ENCODE measurements at regions not wholly inside any gene's neighbourhood (a gene's known extent, or its start where the extent isn't known, plus 50 kb on each side); places are given as distances from the start of the nearest gene placed in this dataset.

DNA sequence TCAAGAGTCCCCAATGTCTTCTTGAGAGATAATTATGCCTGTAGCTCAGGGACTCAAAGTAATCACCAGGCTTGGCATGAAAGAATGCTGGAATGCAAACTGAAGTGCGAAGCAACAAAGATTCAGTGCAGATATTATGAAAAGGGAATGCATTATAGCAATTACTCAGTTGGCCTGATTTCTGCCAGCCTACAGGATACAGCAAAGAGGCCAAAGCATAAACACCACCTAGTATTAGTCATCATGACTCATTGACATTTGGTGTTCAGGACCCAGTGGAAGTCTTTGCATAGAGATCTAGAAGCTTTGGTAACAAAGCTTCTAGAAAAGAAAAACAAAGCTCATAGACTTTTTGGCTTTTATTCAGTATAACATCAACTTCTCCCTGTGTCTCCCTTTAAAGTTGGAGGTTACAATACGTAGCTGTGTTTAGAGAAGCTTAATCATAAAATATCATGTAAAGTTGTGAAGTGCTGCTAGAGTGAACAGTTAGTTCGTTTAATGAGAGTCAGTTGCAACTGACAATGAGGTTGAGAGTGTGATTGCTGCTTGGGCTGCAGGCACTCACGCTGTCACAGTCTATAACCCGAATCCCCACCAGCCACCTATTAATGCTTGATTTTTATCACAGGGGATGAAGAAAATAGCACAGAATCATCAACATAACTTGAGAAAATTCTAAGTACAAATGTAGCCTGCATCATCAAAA, 932.7 kb downstream of the TFAP2A start:
- DNase-seq (ENCODE audit: low read depth in 2 of 2), result no peak

DNA sequence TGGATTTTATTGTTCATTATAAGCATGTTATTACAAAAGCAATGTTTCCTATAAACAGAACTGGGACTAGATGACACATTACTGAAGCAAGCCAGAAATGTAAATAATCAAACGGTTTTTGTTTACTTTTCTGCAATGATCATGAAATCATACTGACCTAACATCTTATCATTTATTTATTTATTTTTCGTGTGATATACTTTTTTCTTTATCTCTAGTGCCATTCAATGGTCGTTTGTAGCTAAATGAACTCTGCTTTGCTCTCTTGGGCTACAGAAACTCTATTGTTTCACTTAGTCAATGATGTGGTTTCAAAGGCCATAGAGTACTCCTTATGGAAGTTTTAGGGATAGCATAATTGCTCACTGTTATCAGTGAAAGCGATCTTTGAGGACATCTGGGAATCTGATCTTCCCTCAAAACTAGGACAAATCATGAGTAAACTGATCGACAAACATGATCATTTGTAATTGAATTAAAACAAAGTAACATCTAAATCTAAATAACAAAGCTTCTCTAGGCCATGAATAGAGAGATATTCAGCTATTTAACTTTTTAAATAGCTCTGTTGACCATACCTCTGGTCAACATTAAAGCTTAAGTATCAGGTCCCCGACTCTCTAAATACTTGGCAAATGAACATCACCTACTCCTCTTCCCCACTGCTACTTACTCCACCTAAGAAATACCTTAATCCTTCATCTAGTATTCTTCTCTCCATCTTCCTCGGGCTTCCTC, 933.4 kb downstream of the TFAP2A start:
- DNase-seq (ENCODE audit: low read depth in 2 of 2), result no peak

DNA sequence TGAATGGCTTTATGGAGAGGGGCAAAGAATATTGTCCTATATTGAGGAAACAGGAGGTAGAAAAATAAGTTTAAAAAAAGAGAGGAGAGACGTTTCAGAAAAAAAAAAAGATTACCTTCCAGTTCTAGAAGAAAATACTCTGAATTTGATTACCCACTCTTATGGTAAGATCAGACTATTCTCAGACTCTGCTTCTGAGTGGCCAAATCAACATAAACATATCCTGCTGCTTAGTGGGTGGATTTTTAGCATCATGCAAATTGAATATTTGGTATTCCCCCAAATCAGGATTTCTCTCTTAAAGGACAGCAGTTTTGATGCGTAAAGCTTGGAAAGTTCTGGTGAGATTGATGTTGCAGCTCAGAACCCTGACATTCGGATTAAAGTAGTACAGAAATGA, 946.6 kb downstream of the TFAP2A start:
- no peak for DNase-seq (ENCODE audit: low read depth in 2 of 2)

DNA sequence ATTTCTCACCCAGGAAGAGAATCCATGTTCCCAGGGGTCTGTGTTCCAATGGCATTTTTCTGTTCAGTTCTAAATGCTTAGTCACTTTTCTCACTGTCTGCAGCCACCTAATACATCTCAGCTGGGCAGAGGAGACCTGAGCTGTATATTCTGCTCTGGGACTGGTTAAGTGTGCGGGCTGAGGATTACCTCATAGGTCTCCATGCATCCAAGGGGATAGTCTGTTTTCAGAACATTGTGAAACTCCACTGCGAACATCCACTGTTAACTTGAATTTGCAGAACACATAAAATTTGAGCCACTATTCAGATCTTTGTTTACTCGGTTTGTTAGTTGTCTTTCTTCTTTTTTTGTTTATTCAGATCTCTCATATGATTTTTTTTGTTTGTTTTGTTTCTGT, 947.1 kb downstream of the TFAP2A start:
- DNase-seq (ENCODE audit: low read depth in 2 of 2), result no peak

DNA sequence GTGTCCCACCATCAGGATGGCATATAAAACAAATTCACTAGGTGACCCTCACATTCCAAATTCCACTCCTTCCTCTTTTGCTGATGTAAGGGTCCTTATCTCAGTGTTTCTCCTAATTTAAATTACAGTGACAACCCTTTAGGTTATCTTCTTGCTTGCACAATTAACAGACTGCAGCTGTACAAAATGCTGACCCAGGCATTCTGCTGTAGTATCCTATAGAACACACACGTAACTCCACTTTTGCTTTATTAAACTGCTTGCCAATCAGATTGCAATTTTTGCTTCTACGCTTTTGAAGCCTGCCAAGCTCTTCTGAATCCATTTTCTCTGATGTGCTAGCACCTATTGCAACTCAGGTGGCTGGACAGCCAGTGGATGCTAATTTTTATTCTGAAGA, 950.3 kb downstream of the TFAP2A start:
- no peak for DNase-seq (ENCODE audit: low read depth in 2 of 2)

DNA sequence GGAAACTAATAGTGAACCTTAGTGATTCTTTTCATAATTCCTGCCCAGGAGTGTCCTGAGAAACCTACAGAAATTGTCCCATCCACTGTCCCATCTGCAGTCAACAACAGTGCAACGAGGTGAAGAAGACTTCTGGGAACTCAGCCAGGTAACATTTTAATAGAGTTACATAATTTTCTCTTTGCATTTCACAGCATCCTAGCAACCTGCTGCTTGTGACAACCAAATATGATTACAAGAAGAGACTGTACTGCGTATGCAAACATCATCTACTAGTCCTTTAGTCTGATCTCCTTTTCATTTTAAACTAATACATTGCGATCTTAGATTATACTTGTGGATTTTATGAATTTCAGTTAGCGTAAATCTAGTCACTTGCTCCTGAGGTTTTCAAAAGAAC, 951.6 kb downstream of the TFAP2A start:
- DNase-seq (ENCODE audit: low read depth in 2 of 2), result no peak

DNA sequence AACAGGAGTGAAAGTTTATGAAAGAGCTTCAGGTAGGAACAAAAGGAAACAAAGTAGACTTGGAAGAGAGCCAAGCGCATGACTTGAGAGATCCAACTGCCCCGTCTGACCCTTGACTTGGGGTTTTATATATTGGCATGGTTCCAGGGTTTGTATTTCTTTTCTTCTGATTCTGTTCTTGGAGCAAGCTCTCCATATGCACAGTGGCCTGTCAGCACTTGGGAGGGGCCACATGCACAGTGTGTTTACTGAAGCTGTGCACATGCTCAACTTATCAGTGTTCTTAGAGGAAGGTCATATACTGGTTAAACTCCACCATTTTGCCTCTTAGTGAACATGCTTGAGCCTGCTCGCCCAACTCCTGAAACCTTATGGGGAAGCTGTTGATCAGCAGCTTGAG, 953.7 kb downstream of the TFAP2A start:
- DNase-seq (ENCODE audit: low read depth in 2 of 2), result no peak

DNA sequence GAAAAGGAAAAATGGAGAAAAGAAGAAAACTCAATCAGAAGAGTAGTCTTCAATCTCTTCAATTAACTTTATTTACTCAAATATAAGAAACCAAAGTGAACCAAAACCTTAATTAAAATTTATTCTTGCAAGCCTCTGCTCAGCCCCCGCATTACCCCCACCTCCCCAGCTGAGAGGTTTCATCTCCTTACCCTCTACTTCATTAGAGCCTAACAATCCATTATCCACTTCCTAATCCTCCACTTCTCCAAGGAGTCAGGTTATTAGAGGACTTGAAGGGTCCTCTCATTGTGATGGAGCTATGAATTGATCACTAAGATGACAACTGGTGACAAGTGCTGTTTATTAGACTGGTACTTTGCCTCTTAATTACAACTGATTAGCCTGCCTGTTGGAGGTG, 956.5 kb downstream of the TFAP2A start:
- no peak for DNase-seq (ENCODE audit: low read depth in 2 of 2)

DNA sequence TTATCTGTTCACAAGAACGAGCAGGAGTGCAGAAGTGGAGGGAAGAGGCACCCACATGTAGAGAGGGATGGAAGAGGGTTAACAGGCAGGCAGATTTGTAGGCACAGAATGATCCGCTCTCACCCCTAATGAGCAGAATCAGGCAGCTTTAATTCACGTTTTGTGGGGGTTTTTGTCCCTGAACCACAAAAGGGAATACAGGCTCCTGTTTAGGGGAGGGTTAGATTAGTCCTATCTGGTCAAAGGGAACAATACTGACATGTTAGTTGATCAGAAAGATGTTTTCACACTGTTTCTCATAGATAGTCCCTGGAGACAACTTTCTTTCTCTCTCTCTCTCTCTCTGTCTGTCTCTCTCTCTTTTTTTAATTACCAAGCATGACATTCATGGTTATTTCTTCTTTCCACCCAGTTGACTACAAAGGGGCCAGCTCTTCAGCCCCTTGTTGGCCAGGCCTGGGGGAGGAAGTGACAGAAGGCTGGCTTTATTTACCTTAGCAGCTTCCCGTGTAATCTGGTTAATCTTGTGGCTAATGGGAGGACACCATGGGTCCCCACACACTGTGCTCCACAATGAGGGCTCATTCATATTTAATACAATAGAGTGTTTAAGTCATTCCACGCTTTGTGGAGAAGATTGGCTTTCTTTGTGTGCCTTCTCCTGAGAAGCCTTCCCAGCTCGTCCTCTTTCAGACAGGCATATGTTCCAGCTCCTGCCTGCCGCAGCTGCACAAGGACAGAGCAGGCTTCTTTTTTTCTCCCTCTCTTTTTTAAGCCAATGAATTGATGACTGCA, 958.8 kb downstream of the TFAP2A start:
- no peak for DNase-seq (ENCODE audit: low read depth in 2 of 2)

DNA sequence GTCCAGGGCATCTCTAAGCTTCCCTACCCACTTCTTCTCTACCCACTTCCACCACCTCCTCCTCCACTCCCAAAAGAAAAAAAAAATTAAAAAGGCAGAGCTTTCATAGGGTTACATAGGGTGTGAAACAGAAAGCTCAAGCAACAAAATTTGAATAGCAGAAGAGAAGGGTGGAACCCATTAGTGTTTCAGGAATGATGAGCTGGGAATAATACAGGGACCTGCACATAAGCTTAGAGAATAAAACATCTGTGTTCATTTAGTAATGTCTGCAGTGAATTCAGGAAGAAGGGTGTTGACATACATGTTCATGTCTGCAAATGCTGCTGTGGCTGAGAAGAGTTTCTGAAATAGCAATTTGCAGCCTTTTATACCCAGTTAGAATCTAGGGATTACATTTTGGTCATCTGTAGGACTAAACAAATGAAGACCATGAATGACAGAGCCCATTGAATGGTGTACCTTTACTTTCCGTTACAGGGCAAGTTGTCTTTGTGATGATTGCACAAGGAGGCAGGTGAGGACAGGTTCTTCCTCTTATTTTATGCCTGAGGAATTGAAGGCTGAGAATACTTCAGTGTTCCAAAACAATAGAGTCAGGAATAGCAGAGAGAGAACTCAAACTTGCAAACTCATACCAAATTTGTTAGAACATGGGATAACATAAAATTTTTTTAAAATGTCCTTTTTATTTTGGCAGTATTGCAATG, 975.1 kb downstream of the TFAP2A start:
- no peak for DNase-seq (ENCODE audit: low read depth in 2 of 2)

DNA sequence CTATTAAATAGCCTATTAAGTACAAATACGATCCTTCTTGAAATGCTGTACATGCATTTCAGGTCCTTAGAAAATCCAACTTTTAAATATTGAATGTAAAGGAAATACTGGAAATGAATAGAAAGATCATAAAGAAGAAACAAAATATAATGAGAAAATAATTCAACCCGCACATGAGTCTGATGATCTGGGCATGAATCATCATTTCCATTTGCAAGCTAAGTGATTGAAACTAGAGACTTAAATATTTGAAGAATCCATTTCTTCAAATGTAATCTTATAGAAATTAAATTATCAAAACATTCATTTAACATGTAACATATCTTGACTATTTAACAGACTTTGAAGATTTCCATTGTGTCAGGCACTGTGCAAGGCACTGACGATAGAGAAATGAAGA, 977.0 kb downstream of the TFAP2A start:
- no peak for DNase-seq (ENCODE audit: low read depth in 2 of 2)

DNA sequence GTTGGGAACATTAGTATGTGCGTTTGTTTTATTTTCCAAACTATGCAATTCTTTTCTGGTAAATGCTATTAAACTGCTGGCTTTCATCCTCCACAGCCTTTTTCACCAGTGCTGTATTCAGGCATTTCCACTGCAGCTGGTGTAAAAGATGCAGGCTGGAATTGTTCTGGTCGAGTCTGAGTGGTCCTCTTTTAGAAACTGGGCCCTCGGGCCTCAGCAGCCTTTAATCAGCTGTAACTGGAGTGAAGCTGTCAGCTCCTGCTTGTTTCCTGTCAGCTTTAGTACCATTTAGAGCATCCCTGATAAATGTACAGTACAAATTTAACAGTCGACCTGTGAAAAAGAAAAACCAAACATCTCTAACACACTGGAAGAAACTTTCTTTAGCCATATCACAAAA, 979.6 kb downstream of the TFAP2A start:
- no peak for DNase-seq (ENCODE audit: low read depth in 2 of 2)

DNA sequence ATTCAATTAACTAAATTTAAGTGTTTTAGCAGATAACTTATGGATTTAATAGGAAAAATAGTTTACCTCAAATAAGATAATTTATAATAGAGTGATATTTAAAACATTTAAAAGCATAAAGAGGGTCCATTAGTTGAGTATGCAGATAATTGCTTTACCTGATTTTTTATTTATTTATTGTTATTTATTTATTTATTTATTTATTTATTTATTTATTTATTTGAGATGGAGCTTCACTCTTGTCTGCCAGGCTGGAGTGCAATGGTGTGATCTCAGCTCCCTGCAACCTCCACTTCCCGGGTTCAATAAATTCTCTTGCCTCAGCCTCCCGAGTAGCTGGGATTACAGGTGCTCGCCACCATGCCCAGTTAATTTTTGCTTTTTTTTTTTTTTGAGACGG, 982.9 kb downstream of the TFAP2A start:
- DNase-seq (ENCODE audit: low read depth in 2 of 2), result no peak

DNA sequence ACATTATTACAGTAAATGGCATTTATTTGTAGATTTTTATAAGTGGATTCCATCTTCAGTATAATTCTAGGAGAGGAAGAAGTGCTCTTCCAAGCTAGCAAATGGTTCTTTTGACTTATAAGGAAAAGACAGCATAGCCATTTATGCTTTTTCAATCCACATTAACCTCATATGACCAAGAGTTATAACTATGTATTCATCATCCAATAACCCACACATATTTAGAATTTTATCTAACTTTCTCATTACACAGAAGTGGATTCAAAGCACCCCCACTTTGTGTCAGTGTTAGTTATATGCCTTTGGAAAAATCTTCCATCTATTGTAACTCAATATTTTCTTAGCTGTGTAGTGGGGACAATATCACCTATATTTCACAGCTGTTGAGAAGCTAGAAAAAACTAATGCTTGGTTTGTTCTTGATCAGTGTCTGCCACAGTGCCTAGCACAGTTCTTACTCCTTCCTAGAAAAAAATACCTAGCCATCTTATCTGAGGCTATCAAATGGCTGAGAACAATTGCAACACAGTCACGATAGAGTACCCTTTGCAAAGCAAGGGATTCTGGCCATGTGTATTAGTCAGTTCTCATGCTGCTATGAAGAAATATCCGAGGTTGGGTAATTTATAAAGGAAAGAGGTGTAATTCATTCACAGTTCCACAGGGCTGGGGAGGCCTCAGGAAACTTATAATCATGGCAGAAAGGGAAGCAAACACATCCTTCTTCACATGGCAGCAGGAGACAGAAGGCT, 986.3 kb downstream of the TFAP2A start:
- DNase-seq (ENCODE audit: low read depth in 2 of 2), result no peak

DNA sequence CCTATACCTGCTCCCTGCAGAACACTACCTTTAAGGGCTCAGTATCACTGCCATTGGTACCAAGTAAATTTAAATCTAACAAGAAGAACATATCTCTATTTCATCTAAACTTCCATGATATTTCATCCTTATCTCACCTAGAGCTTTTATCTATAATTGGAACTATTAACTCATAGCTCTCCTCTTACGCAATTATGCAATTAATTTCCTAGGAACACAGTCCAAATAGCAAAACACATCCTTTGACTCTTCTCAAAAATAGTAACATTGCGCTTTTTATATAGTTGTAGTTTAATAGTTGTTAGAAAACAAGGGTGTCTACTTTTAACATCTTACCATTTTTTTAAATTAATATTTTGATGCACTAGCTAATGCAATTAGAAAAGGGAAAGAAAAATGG, 986.8 kb upstream of the SLC35B3 start:
- DNase-seq (ENCODE audit: low read depth in 2 of 2), result no peak

DNA sequence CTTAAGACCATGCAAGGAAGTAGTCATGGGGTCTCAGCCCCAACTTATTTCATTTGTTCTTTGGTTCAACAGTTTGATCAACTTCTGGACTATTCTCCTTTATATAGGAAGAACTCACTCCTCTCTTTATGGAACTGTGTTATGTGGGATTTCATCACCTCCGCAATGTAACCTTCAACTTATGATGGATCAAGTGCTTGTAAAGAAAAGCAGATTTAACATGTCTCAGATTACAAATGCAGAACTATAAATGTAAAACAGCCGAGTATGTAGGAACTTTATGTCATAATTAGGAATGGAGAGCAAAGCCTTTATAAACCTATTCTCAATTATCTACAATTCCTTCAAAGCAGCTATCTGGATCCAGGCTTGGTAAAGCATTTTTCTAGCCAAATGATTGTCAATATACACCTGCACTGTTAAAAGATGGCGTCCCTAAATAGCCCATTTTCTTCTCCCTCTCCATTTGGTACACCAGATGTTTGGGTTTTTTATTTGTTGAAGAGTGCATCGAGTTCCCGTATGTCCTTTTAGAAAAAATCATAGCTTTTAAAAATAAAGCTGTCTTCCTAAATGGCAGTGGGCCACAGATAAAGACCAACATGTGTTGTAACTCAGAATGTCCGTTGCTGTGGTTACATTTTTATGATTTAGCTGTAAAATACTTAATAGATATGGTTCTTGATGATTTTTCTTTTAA, 985.1 kb upstream of the SLC35B3 start:
- no peak for DNase-seq (ENCODE audit: low read depth in 2 of 2)

DNA sequence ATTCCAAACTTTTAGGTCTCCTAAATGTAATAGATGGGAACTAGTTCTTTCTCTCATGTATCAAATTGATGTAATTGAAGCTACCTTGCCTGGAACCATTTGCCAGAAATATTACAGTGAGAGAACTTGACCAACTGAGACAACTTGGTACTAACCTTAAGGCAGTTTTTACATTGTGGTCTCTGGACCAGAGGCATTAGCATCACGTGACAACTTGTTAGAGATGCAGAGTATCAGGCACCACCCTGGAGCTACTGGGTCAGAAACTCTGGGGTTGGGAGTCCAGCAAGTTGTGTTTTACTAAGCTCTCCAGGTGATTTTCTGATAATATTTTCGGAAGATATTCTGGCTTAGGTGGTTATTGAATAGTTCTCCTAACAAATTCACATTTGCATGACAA, 982.1 kb upstream of the SLC35B3 start:
- no peak for DNase-seq (ENCODE audit: low read depth in 2 of 2)

DNA sequence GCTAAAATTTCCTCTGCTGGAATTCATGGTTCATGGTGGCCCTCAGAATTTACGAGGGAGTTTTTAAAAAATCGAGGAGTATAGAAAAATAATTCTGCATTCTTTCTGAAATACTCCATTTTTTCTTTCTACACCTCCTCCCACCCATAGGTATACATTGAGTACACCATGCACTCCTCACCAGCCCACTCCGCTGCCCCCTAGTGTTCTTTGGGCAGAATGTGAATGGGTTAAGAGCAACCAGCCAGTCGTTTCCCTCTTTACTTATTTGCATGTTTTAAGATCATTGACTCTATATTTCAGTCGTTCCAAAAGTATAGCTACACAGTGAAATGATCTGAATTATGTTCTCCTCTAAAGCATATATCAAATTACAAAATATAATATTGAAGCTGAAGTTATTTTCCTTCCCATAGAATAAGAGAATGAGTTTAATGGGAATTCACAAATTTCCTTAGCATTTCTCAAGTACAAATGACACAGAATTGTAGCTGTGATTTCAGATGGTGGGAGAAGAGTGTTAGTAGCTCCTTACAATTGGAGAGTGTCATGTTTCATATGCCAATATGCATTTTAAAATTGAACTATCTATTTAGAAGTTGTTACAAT, 977.7 kb upstream of the SLC35B3 start:
- DNase-seq (ENCODE audit: low read depth in 2 of 2), result no peak

DNA sequence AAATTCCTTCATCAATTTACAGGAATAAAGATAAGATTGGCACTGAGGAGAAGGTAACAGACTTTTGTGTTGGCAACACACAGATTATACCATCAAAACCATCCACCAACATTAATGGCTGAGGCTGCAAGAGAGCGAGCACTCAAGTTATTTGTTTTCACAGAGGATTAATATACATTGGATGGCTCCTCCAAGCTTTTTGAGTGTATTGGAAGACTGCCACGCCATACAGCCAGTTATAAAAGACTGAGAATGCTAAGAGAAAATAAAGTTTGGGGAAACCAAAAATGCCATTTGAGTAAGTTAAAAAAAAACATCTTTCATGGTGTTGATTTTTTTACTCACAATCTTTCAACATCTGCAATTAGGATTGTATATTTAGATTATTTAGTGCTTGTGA, 973.8 kb upstream of the SLC35B3 start:
- no peak for DNase-seq (ENCODE audit: low read depth in 2 of 2)

DNA sequence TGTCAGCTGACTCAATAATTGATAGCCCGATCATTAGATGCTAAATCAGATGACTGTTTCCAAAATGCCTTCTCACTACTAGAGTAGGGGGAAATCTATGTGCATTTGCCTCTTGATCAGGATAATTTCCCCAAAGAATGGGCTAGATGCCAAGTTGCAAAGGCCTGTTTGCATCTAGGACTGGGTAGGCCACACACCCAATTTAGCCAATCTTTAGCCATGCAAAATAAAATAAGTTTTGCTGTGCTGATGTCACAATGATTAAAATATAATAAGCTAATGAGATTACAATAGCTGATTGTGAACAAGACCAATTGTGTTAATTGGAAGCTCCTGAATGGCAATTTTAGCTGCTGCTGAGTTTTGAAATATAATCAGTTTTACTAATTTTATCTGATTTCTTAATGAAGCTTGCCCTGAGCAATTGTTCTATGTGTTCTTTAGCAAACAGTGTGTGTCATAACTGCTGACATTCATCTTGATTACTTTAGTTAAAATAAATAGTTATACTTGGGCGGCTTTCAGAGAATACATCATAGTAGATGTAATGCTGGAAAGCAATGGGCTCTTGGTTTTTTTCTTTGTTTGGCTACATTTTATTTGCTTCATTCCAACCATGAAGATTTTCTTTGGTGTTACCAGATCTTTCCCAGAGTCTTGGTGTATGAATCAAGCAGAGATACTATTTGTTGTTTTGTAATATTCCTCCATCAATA, 973.2 kb upstream of the SLC35B3 start:
- no peak for DNase-seq (ENCODE audit: low read depth in 2 of 2)
